GM19324 (cell line): ENCODE measurements at regions not wholly inside any gene's neighbourhood (a gene's known extent, or its start where the extent isn't known, plus 50 kb on each side); places are given as distances from the start of the nearest gene placed in this dataset.

ENCODE experiments used
- ATAC-seq: cut with Tn5 transposase; IDR thresholded peaks from one replicate; pipeline ENCODE4 v1.9.1; 2021; ENCODE audit warnings: mild to moderate bottlenecking, moderate library complexity; ENCODE audit not compliant: unreplicated experiment, low FRiP score

- no peak for ATAC-seq
These were observed 442.7 kb upstream of the HSF2 start for GRCh38 chr6:121956782-121957181.

- ATAC-seq, result no peak
These were observed 440.0 kb upstream of the HSF2 start for GRCh38 chr6:121959501-121959900.

DNA sequence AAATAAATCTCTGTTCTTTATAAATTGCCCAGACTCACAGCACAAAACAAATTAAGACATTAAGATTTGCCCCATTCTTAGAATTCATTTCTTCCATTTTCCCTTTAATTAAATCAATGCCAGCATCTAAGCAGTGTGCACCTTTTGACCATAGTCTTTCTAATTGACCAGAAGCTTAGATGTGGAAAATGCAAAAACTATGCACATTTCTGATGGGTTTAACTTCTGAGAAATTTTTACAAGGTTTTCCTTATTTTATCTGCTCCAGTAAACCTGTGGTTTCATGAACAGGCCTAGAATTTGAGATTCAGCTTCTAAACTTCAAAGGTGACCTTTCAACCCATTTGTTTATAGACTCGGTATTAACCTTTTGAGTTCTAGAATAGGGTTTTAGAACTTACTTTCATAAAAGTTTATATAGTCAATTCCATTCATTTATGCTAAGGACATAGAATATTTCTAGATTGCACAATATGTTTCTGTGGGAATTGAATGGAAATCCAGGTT is 437.8 kb upstream of the HSF2 start:
- ATAC-seq, result no peak

DNA sequence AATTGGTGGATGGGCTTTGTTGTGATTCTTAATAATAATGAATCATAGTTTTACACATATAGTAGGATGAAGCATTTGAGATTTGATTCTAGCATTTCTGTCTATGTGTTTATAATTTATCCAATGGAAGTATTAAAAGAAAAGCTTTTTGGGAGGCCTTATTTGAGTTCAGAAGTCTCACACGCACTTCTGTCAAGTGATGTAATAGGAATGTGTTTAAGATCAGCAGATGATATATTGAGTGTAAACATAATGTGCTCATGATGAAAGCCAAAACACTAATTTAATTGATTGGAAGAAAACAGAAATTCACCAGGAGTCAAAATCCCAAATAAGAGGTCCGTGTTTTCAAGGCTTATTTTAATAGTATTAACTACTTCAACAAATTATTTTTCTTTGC is 435.6 kb upstream of the HSF2 start:
- no peak for ATAC-seq

- ATAC-seq, result no peak
These were observed 433.7 kb upstream of the HSF2 start for GRCh38 chr6:121965739-121966138.

DNA sequence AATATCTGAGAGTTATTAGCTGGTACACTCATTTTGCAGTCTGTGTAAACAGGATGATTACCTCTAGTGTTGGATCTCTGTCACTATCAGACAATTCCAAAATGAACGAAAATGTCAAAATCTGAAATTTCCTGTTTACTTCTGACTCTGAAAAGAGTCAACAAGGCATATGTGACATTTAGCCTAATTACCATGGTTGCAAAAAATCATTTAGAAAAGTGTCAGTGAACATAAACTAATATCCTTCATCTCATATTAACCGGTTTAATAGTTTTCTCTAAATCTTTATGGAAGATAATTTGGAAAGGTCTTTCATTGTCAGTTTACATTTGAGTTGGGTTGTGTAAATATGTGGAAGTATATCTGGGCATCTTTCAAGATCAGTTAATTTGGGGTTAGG is 431.8 kb upstream of the HSF2 start:
- ATAC-seq, result no peak

GRCh38 chr6:121971931-121972335 is 427.5 kb upstream of the HSF2 start:
- no peak for ATAC-seq

DNA sequence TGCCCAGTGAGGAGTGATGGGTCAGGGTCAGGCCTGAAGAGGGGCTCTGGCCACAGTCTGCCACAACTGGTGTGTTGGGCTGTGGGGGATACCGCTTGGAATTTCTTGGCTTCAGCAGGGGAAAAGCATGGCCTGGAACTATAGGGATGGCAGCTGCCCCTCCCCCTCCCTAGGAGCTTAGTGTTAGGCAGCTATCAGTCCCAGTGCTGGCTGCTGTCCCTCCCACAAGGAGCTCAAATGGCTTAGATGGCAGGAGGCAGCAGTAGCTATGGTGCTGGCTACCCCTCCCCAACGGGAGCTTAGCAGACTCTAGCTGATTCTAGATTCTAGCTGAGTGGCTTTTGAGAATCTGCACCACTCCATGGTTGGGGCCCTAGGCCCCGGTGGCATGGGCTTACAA is 414.5 kb upstream of the HSF2 start:
- no peak for ATAC-seq

- ATAC-seq, result no peak
These were observed 406.1 kb upstream of the HSF2 start for GRCh38 chr6:121993362-121993761.

GRCh38 chr6:121994919-121995318 is 404.5 kb upstream of the HSF2 start:
- no peak for ATAC-seq

GRCh38 chr6:121998631-121999030 is 400.8 kb upstream of the HSF2 start:
- ATAC-seq, result no peak

GRCh38 chr6:121999456-122000065 is 399.9 kb upstream of the HSF2 start:
- ATAC-seq, result no peak

GRCh38 chr6:122005661-122006060 is 393.8 kb upstream of the HSF2 start:
- no peak for ATAC-seq

DNA sequence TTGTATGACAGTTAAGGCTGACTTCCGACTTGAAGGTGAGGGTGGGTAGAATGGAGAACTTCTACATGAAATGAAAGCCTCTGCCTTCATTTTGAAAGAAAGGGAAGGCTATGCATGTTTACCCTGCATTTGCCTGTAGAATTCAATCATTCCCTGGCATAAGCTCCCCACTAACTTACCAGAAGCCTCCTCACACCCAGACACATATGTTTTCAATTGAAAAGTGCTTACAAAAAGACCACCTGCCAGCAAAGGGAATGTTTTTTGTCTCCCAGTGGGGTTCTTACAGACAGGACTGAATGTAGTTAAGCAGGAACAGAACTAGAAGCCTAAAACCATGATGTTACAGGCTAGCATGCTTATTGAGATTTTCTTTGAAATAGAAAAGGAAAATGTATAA is 392.1 kb upstream of the HSF2 start:
- ATAC-seq, result no peak

DNA sequence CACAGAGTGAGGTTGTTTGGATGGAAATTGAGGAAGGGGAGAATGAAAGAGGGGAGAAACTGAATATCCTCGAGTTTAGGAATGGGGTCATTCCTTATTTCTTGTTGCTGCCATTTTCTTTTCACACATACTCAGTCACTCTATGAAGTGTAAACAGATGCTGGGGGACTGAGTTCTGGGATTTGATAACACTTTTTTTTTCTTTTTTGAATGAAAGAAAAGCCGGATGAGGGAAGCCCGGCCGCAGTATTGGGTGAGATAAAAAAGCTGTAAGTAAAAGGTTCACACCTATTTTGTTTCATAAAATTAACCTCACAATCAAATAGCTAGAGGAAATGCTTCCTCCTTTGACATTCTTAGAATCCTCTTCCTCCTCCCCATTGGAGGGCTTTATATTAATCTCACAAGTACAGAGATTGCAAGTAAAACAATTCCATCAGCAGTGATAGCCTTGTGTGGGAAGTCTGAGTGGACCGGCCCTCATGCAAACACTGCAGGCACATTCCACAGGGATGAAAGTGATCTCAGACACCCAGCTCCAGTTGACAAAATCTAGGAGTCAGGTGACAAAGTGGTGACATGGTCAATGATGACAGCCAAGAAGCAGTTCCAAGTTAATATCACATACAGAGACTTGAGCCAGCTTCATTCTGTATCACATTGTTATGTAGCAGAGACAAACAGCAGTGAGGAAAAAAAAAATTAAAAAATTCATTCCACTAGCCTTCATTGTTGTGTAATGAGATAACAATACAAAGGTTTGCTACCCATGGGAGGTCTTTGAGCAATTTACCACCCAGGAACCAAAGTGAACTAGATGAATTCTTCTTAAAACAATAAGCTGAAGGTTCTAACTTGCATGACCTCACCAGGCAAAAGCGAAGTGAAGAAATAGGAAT is 391.1 kb upstream of the HSF2 start:
- no peak for ATAC-seq

- ATAC-seq, result no peak
These were observed 390.5 kb upstream of the HSF2 start for GRCh38 chr6:122009000-122009350.

- no peak for ATAC-seq
These were observed 386.9 kb upstream of the HSF2 start for GRCh38 chr6:122012578-122012977.

DNA sequence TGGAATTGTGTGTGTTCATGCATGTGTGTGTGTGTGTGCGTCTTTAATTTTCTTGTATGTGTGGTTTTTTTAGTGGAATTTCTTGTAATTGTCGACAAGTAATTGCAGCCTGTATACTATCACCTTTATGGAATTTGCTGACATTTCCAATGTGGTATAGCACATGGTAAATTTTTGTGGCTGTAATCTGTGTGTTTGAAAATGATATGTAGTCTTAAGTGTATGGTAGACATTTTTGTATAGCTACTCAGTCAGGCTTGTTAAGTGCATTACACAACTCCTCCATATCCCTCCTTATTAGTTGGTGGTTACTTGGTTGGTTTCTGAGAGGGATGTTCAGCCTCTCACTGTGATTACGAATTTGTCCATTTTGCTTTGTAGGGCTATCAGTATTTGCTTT is 384.5 kb upstream of the HSF2 start:
- no peak for ATAC-seq

GRCh38 chr6:122020588-122021264 is 378.7 kb upstream of the HSF2 start:
- ATAC-seq, result peak; percentile 89

- ATAC-seq, result no peak
These were observed 374.3 kb upstream of the HSF2 start for GRCh38 chr6:122025104-122025503.

- ATAC-seq, result no peak
These were observed 372.7 kb upstream of the HSF2 start for GRCh38 chr6:122026582-122027369.
